A549 (cell line): ENCODE measurements at regions not wholly inside any gene's neighbourhood (a gene's known extent, or its start where the extent isn't known, plus 50 kb on each side); places are given as distances from the start of the nearest gene placed in this dataset.

ENCODE experiments used
- MYC ChIP-seq: IDR thresholded peaks from 2 replicates; pipeline ENCODE4 v1.6.1; 2012; ENCODE audit warnings: mild to moderate bottlenecking, inconsistent platforms, low read length, improper control_type of control experiment, borderline replicate concordance
- RAD21 ChIP-seq, 2 experiments: fragments of >200 bp in 1 of 2; sonication (Bioruptor Twin) in 1 of 2; formaldehyde crosslinking in 1 of 2; IDR thresholded peaks in 1 of 2; conservative IDR thresholded peaks in 1 of 2; 2 replicates in 1 of 2; 3 replicates in 1 of 2; pipeline ENCODE4 v1.6.1; 2012 to 2018; ENCODE audit warnings: inconsistent platforms in 1 of 2
- RARB ChIP-seq: fragments of 250-450 bp; sonication (Bioruptor Pico); IDR thresholded peaks from 2 replicates; pipeline ENCODE4 v1.8.0; 2021; ENCODE audit warnings: mild to moderate bottlenecking, moderate library complexity
- TF ChIP-seq, protein P1 (sequence below): fragments of >200 bp; sonication (Bioruptor Twin); formaldehyde crosslinking; IDR thresholded peaks from 3 replicates; pipeline ENCODE4 v1.5.1; 2016

DNA sequence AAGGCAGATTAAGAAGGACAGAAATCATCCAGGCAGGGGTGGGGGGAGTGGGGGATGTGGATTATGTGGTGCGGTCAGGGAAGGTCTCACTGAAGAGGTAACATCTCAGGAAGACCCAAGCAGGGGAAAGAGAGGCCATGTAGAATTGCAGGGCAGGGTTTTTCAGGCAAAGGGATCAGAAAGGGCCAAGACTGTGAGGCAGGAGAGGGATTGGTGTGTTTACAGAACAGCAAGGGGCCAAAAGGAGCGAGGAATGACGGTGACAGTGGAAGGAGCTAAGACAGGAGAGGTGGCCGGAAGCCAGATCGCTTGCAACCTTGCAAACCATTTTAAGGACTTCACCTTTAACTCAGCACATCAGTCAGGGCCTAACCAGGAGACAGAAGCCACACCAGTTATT lies 535.4 kb upstream of the JARID2 start:
- TF ChIP-seq, protein P1, sequence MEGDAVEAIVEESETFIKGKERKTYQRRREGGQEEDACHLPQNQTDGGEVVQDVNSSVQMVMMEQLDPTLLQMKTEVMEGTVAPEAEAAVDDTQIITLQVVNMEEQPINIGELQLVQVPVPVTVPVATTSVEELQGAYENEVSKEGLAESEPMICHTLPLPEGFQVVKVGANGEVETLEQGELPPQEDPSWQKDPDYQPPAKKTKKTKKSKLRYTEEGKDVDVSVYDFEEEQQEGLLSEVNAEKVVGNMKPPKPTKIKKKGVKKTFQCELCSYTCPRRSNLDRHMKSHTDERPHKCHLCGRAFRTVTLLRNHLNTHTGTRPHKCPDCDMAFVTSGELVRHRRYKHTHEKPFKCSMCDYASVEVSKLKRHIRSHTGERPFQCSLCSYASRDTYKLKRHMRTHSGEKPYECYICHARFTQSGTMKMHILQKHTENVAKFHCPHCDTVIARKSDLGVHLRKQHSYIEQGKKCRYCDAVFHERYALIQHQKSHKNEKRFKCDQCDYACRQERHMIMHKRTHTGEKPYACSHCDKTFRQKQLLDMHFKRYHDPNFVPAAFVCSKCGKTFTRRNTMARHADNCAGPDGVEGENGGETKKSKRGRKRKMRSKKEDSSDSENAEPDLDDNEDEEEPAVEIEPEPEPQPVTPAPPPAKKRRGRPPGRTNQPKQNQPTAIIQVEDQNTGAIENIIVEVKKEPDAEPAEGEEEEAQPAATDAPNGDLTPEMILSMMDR: no peak
- no peak for TF ChIP-seq MYC
- no peak for TF ChIP-seq RAD21 (conservative IDR thresholded peaks at IDR 0.05 in 1 of 2, IDR thresholded peaks at IDR 0.05 in 1 of 2)
- no peak for TF ChIP-seq RARB (CRISPR knock-in tag)
